ENCODE measurements at regions not wholly inside any gene's neighbourhood (a gene's known extent, or its start where the extent isn't known, plus 50 kb on each side); places are given as distances from the start of the nearest gene placed in this dataset.

DNA sequence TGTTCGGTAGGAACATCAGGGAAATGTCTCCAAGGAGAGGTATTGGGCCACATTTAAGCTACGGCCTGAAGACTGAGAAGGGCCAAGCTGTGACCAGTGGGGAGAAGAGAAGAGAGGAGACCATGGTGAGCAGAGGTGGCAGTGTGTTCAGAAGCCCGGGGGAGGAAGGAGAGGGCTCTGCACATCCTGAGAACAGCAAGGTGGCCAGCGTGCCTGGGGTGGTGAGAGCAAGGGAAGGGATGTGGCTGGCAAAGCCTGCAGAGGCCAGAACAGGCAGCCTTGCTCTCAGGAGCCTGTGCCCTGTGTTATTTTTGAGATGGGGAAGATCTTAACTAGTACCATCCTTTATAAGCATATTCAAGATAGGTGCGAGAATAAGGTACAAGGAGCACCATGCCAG, 933.5 kb upstream of the EEF2KMT start:
- H3K27ac ChIP-seq = no peak overlapping the region
- DNase-seq (no peak), ATAC-seq (no peak)
- TF ChIP-seq POLR2A (IDR thresholded peaks at IDR 0.05) = no peak
- TF ChIP-seq, protein P1, sequence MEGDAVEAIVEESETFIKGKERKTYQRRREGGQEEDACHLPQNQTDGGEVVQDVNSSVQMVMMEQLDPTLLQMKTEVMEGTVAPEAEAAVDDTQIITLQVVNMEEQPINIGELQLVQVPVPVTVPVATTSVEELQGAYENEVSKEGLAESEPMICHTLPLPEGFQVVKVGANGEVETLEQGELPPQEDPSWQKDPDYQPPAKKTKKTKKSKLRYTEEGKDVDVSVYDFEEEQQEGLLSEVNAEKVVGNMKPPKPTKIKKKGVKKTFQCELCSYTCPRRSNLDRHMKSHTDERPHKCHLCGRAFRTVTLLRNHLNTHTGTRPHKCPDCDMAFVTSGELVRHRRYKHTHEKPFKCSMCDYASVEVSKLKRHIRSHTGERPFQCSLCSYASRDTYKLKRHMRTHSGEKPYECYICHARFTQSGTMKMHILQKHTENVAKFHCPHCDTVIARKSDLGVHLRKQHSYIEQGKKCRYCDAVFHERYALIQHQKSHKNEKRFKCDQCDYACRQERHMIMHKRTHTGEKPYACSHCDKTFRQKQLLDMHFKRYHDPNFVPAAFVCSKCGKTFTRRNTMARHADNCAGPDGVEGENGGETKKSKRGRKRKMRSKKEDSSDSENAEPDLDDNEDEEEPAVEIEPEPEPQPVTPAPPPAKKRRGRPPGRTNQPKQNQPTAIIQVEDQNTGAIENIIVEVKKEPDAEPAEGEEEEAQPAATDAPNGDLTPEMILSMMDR (IDR thresholded peaks at IDR 0.05) = no peak
- no peak overlapping the region for H3K4me3 ChIP-seq
- H3K36me3 ChIP-seq (replicated peaks in 1 of 2; ENCODE audit: insufficient read depth in 1 of 2, low read depth in 2 of 2) = no peaks in the 10 kb centered on the region
- WGBS, 2 donors = 49 to 61% methylated on average over 5 of the region's 5 CpGs
- H3K9me3 ChIP-seq = no peaks in the 10 kb centered on the region
- intact Hi-C loops (cut with DNase I) = no loop called here
- H3K27me3 ChIP-seq = no peaks in the 10 kb centered on the region
- no peaks in the 10 kb centered on the region for H3K4me1 ChIP-seq

DNA sequence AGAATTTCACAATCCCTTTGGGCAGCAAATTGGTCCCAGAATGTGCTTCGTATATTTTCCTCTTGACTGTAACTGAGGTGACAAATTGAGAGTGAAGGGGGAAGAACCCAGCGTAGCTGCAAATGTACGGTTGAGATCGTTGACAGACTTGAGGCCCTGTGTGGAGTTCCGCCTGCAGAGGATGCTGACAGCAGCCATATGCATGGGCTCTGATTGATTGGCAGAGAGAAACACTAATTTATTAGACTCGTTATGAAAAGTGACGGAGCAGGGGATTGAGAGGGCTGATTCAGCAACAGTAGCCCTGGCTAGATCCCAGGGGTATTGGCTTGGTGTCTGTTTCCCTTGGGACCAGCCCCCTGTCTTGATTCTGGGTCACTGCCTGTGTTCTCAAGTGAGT, 930.1 kb upstream of the EEF2KMT start:
- DNase-seq (no peak), ATAC-seq (no peak)
- Histone ChIP-seq H3K27ac (no peak overlapping the region), H3K27me3 (no peaks in the 10 kb centered on the region), H3K4me3 (no peak overlapping the region), H3K36me3 (replicated peaks in 1 of 2; ENCODE audit: insufficient read depth in 1 of 2, low read depth in 2 of 2) (no peaks in the 10 kb centered on the region), H3K9me3 (no peaks in the 10 kb centered on the region), H3K4me1 (no peaks in the 10 kb centered on the region)
- TF ChIP-seq POLR2A (IDR thresholded peaks at IDR 0.05) = no peak
- TF ChIP-seq, protein P1 (IDR thresholded peaks at IDR 0.05) = no peak
- WGBS, 2 donors = 54 to 62% methylated on average over 7 of the region's 7 CpGs
- intact Hi-C loops (cut with DNase I) = no loop called here

DNA sequence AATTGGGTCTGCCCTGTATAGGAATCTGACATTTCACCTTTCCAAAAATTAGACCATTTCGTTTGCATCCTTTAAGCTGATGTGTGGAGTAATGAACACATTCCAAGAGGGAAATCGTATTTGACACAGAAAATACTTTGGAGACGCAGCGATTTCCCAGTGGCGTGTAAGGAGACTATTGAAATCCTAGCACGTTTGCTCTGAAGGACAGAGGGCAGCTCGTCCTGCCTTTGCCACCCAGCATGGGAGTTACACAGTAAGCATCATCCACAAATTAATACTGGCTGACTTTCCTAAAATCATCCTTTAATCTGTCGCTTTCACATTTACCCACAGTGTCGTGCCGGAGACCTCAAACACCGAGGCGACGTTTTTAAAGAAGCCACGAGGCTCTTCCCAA, 925.9 kb upstream of the EEF2KMT start:
- ATAC-seq (no peak), DNase-seq (no peak)
- no peak overlapping the region for H3K4me3 ChIP-seq
- 63 to 64% methylated on average over 14 of the region's 14 CpGs for WGBS, 2 donors
- H3K27me3 ChIP-seq = peaks cover 0 to 11% of the 10 kb centered on the region in 2 donors
- H3K9me3 ChIP-seq = no peaks in the 10 kb centered on the region
- no peaks in the 10 kb centered on the region for H3K36me3 ChIP-seq (replicated peaks in 1 of 2; ENCODE audit: insufficient read depth in 1 of 2, low read depth in 2 of 2)
- H3K4me1 ChIP-seq = no peaks in the 10 kb centered on the region
- TF ChIP-seq, protein P1 (IDR thresholded peaks at IDR 0.05) = no peak
- no peak for TF ChIP-seq POLR2A (IDR thresholded peaks at IDR 0.05)
- intact Hi-C loops (cut with DNase I) = no loop called here
- H3K27ac ChIP-seq = no peak overlapping the region

DNA sequence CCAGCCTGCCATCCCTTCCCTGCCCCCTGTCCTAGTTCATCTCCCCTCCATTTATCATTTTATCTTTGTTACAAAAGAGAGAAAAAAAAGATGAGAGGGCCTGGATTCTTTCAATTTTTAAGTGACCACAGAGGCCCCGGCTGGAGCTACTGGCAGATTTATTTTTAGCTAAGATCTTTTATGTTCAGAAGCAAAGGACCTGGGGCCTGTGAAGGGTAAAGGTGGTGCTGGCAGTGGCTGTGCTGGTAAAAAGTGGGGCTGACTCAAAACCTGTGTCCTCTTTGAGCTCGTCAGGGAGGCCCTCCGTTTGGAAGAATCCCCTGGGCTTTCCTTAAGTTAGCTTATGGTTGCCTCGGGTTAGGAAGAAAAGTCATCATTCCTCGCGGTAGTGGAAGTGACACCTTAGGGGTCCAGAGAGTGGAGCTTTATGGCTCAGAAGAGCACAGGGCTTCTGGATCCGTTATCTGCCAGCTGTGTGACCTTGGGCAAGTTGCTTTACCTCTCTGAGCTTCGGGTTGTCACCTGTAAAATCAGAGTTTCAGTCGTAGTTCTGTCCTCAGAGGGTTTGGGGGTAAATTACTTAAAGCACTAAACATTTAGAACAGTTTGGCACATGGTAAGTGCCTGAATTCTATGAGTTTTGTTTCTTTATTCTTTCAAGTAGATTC, 923.8 kb upstream of the EEF2KMT start:
- WGBS, 2 donors = 46 to 57% methylated on average over 8 to 9 of the region's 9 CpGs
- TF ChIP-seq, protein P1 (IDR thresholded peaks at IDR 0.05) = no peak
- no peak for TF ChIP-seq POLR2A (IDR thresholded peaks at IDR 0.05)
- H3K27me3 ChIP-seq = peaks cover 0 to 11% of the 10 kb centered on the region in 2 donors

More for the DNA sequence above, 923.8 kb upstream of the EEF2KMT start:
- H3K27ac ChIP-seq = no peak overlapping the region
- H3K4me3 ChIP-seq = no peak overlapping the region
- no peaks in the 10 kb centered on the region for H3K36me3 ChIP-seq (replicated peaks in 1 of 2; ENCODE audit: insufficient read depth in 1 of 2, low read depth in 2 of 2)
- no peak for ATAC-seq
- H3K4me1 ChIP-seq = no peaks in the 10 kb centered on the region
- DNase-seq = no peak
- intact Hi-C loops (cut with DNase I) = no loop called here
- no peaks in the 10 kb centered on the region for H3K9me3 ChIP-seq
